GM08714 (cell line): ENCODE measurements at regions not wholly inside any gene's neighbourhood (a gene's known extent, or its start where the extent isn't known, plus 50 kb on each side); places are given as distances from the start of the nearest gene placed in this dataset.
"Not testable (repeated sequence)": the region's sequence is repeated elsewhere in the genome, so short reads cannot be mapped to it uniquely, and the experiment has no call there.

Source experiments
- H3K4me3 ChIP-seq: fragments of 200-500 bp; sonication (Bioruptor generic); 2 replicates; pipeline ENCODE4 v1.5.1; 2014; ENCODE audit warnings: mild to moderate bottlenecking, low read length, inconsistent platforms
- ZNF274 ChIP-seq: IDR thresholded peaks from 2 replicates; pipeline ENCODE4 v1.6.1; 2012; ENCODE audit warnings: mild to moderate bottlenecking, low read depth, low read length

GRCh38 chr5:71923755-71924154 is 183.5 kb upstream of the MAP1B start:
- no peak overlapping the region for H3K4me3 ChIP-seq
- TF ChIP-seq ZNF274, result no peak

GRCh38 chr5:71924325-71924724 is 182.9 kb upstream of the MAP1B start:
- no peak for TF ChIP-seq ZNF274

GRCh38 chr5:71924980-71925379 is 182.3 kb upstream of the MAP1B start:
- TF ChIP-seq ZNF274, result no peak

More at GRCh38 chr5:71924325-71924724, 182.9 kb upstream of the MAP1B start:
- no peak overlapping the region for H3K4me3 ChIP-seq

GRCh38 chr5:71925608-71926091 is 181.6 kb upstream of the MAP1B start:
- TF ChIP-seq ZNF274, result no peak
- no peak overlapping the region for H3K4me3 ChIP-seq

More at GRCh38 chr5:71924980-71925379, 182.3 kb upstream of the MAP1B start:
- no peak overlapping the region for H3K4me3 ChIP-seq

GRCh38 chr5:71929003-71929402 is 178.3 kb upstream of the MAP1B start:
- no peak for TF ChIP-seq ZNF274
- H3K4me3 ChIP-seq, result no peak overlapping the region

- H3K4me3 ChIP-seq, result not testable (repeated sequence)
Observed at GRCh38 chr5:71930554-71930953, 176.7 kb upstream of the MAP1B start.

- no peak for TF ChIP-seq ZNF274
- H3K4me3 ChIP-seq, result no peak overlapping the region
Observed at GRCh38 chr5:71932131-71932654, 175.1 kb upstream of the MAP1B start.

- H3K4me3 ChIP-seq, result no peak overlapping the region
- no peak for TF ChIP-seq ZNF274
Observed at GRCh38 chr5:71932655-71933338, 174.5 kb upstream of the MAP1B start.

GRCh38 chr5:71934322-71934721 is 173.0 kb upstream of the MAP1B start:
- H3K4me3 ChIP-seq, result no peak overlapping the region
- no peak for TF ChIP-seq ZNF274

GRCh38 chr5:71937921-71938698 is 169.2 kb upstream of the MAP1B start:
- H3K4me3 ChIP-seq, result no peak overlapping the region
- TF ChIP-seq ZNF274, result no peak

- no peak overlapping the region for H3K4me3 ChIP-seq
- TF ChIP-seq ZNF274, result no peak
Observed at GRCh38 chr5:71938895-71939294, 168.4 kb upstream of the MAP1B start.

GRCh38 chr5:71939452-71940230 is 167.6 kb upstream of the MAP1B start:
- no peak overlapping the region for H3K4me3 ChIP-seq
- TF ChIP-seq ZNF274, result no peak

- TF ChIP-seq ZNF274, result no peak
- H3K4me3 ChIP-seq, result no peak overlapping the region
Observed at GRCh38 chr5:71943874-71944273, 163.4 kb upstream of the MAP1B start.

GRCh38 chr5:71945436-71945835 is 161.8 kb upstream of the MAP1B start:
- TF ChIP-seq ZNF274, result no peak
- no peak overlapping the region for H3K4me3 ChIP-seq
